GM19468 (cell line): ENCODE measurements at regions not wholly inside any gene's neighbourhood (a gene's known extent, or its start where the extent isn't known, plus 50 kb on each side); places are given as distances from the start of the nearest gene placed in this dataset.

Experiments used
- ATAC-seq: cut with Tn5 transposase; IDR thresholded peaks from one replicate; pipeline ENCODE4 v1.9.1; 2021; ENCODE audit warnings: mild to moderate bottlenecking, moderate library complexity, moderate number of reproducible peaks; ENCODE audit not compliant: unreplicated experiment; ENCODE audit errors: extremely low read depth

GRCh38 chr18:51865538-51865937 lies 474.5 kb upstream of the DCC start:
- no peak for ATAC-seq

GRCh38 chr18:51867767-51868166 lies 472.2 kb upstream of the DCC start:
- ATAC-seq: no peak

- ATAC-seq: no peak
These were observed 461.3 kb upstream of the DCC start for GRCh38 chr18:51878724-51879123.

GRCh38 chr18:51879329-51879728 lies 460.7 kb upstream of the DCC start:
- ATAC-seq: no peak

GRCh38 chr18:51881394-51881793 lies 458.6 kb upstream of the DCC start:
- ATAC-seq: no peak

GRCh38 chr18:51884039-51884438 lies 456.0 kb upstream of the DCC start:
- no peak for ATAC-seq

- no peak for ATAC-seq
These were observed 449.2 kb upstream of the DCC start for GRCh38 chr18:51890762-51891161.

- no peak for ATAC-seq
These were observed 448.1 kb upstream of the DCC start for GRCh38 chr18:51891876-51892275.

- ATAC-seq: no peak
These were observed 442.1 kb upstream of the DCC start for GRCh38 chr18:51897884-51898283.

GRCh38 chr18:51907687-51908597 lies 432.1 kb upstream of the DCC start:
- ATAC-seq: no peak

GRCh38 chr18:51908598-51908944 lies 431.4 kb upstream of the DCC start:
- ATAC-seq: no peak

- ATAC-seq: no peak
These were observed 428.4 kb upstream of the DCC start for GRCh38 chr18:51911584-51911983.

- ATAC-seq: no peak
These were observed 427.6 kb upstream of the DCC start for GRCh38 chr18:51912381-51912780.

GRCh38 chr18:51915176-51915575 lies 424.8 kb upstream of the DCC start:
- ATAC-seq: no peak

- no peak for ATAC-seq
These were observed 418.1 kb upstream of the DCC start for GRCh38 chr18:51921862-51922261.

GRCh38 chr18:51933903-51934302 lies 406.1 kb upstream of the DCC start:
- no peak for ATAC-seq

- no peak for ATAC-seq
These were observed 403.9 kb upstream of the DCC start for GRCh38 chr18:51936115-51936514.

- no peak for ATAC-seq
These were observed 398.0 kb upstream of the DCC start for GRCh38 chr18:51941999-51942398.

- no peak for ATAC-seq
These were observed 396.7 kb upstream of the DCC start for GRCh38 chr18:51943281-51943680.

- ATAC-seq: no peak
These were observed 393.1 kb upstream of the DCC start for GRCh38 chr18:51946946-51947345.

GRCh38 chr18:51952844-51953243 lies 387.2 kb upstream of the DCC start:
- no peak for ATAC-seq

- ATAC-seq: peak; percentile 87
These were observed 386.5 kb upstream of the DCC start for GRCh38 chr18:51953521-51953920.
